H9 (cell line): ENCODE measurements at regions not wholly inside any gene's neighbourhood (a gene's known extent, or its start where the extent isn't known, plus 50 kb on each side); places are given as distances from the start of the nearest gene placed in this dataset.

Experiments
- DNase-seq: peaks from one replicate; pipeline ENCODE4 v3.0.0-alpha.2; 2017
- H2AFZ ChIP-seq: one replicate; pipeline ENCODE4 v1.6.1; 2013; ENCODE audit warnings: mild to moderate bottlenecking, low read length, control low read depth, moderate library complexity
- H2AK5ac ChIP-seq: 2 replicates; pipeline ENCODE4 v1.6.1; 2013; ENCODE audit warnings: low read length, control low read depth, mixed read lengths; ENCODE audit not compliant: insufficient read length
- H2BK120ac ChIP-seq: one replicate; pipeline ENCODE4 v1.6.1; 2013; ENCODE audit warnings: low read depth, mild to moderate bottlenecking, low read length, control low read depth, inconsistent platforms; ENCODE audit not compliant: poor library complexity, severe bottlenecking
- H2BK12ac ChIP-seq: 2 replicates; pipeline ENCODE4 v1.6.1; 2013; ENCODE audit warnings: low read length, control low read depth, mixed read lengths, low read depth; ENCODE audit not compliant: insufficient read length
- H2BK15ac ChIP-seq: 2 replicates; pipeline ENCODE4 v1.6.1; 2013; ENCODE audit warnings: low read depth, low read length, control low read depth
- H2BK20ac ChIP-seq: one replicate; pipeline ENCODE4 v1.6.1; 2013; ENCODE audit warnings: low read depth, mild to moderate bottlenecking, low read length, control low read depth, inconsistent platforms; ENCODE audit not compliant: poor library complexity, severe bottlenecking
- H2BK5ac ChIP-seq: 2 replicates; pipeline ENCODE4 v1.6.1; 2013; ENCODE audit warnings: low read length, control low read depth, mixed read lengths; ENCODE audit not compliant: insufficient read length
- H3K14ac ChIP-seq: 2 replicates; pipeline ENCODE4 v1.6.1; 2013; ENCODE audit warnings: low read length, control low read depth; ENCODE audit not compliant: insufficient read depth
- H3K18ac ChIP-seq: 2 replicates; pipeline ENCODE4 v1.6.1; 2013; ENCODE audit warnings: low read depth, mild to moderate bottlenecking, mixed read lengths, low read length, control low read depth; ENCODE audit not compliant: insufficient read length
- H3K23ac ChIP-seq: 2 replicates; pipeline ENCODE4 v1.6.1; 2013; ENCODE audit warnings: low read length, control low read depth, mixed read lengths, low read depth; ENCODE audit not compliant: insufficient read length
- H3K23me2 ChIP-seq: 2 replicates; pipeline ENCODE4 v1.6.1; 2013; ENCODE audit warnings: low read depth, mild to moderate bottlenecking, mixed read lengths, low read length, control low read depth; ENCODE audit not compliant: insufficient read length, poor library complexity, severe bottlenecking
- H3K27ac ChIP-seq: 2 replicates; pipeline ENCODE4 v1.5.1; 2013; ENCODE audit warnings: low read length, control low read depth, mixed read lengths, low read depth; ENCODE audit not compliant: insufficient read length
- H3K27me3 ChIP-seq: 2 replicates; pipeline ENCODE4 v1.6.1; 2013; ENCODE audit warnings: low read length, control low read depth, inconsistent platforms; ENCODE audit not compliant: insufficient read depth
- H3K4ac ChIP-seq: 2 replicates; pipeline ENCODE4 v1.6.1; 2013; ENCODE audit warnings: low read depth, mild to moderate bottlenecking, control low read depth, inconsistent platforms, low read length, moderate library complexity
- H3K4me1 ChIP-seq: 2 replicates; pipeline ENCODE4 v1.6.1; 2013; ENCODE audit warnings: low read length, control low read depth, inconsistent platforms; ENCODE audit not compliant: insufficient read depth
- H3K4me2 ChIP-seq: 2 replicates; pipeline ENCODE4 v1.6.1; 2013; ENCODE audit warnings: low read length, control low read depth, mixed read lengths; ENCODE audit not compliant: insufficient read length, insufficient read depth
- H3K56ac ChIP-seq: 2 replicates; pipeline ENCODE4 v1.6.1; 2013; ENCODE audit warnings: low read depth, mild to moderate bottlenecking, mixed read lengths, low read length, control low read depth; ENCODE audit not compliant: insufficient read length
- H3K79me1 ChIP-seq: 2 replicates; pipeline ENCODE4 v1.6.1; 2013; ENCODE audit warnings: low read depth, mild to moderate bottlenecking, moderate library complexity, low read length, control low read depth, inconsistent platforms; ENCODE audit not compliant: insufficient read depth, poor library complexity, severe bottlenecking
- H3K79me2 ChIP-seq: 2 replicates; pipeline ENCODE4 v1.6.1; 2013; ENCODE audit warnings: low read length, control low read depth, inconsistent platforms; ENCODE audit not compliant: insufficient read depth
- H3K9ac ChIP-seq: 2 replicates; pipeline ENCODE4 v1.6.1; 2013; ENCODE audit warnings: low read length, control low read depth, mixed read lengths; ENCODE audit not compliant: insufficient read length; ENCODE audit errors: extremely low read depth
- H3K9me3 ChIP-seq: one replicate; pipeline ENCODE4 v1.6.1; 2013; ENCODE audit warnings: low read depth, low read length, inconsistent platforms; ENCODE audit not compliant: control insufficient read depth
- H3T11ph ChIP-seq: one replicate; pipeline ENCODE4 v1.6.1; 2013; ENCODE audit warnings: mild to moderate bottlenecking, low read length, control low read depth, inconsistent platforms
- H4K20me1 ChIP-seq: one replicate; pipeline ENCODE4 v1.6.1; 2013; ENCODE audit not compliant: control insufficient read depth, insufficient read length, insufficient read depth
- H4K5ac ChIP-seq: 2 replicates; pipeline ENCODE4 v1.6.1; 2013; ENCODE audit warnings: low read depth, mild to moderate bottlenecking, mixed read lengths, low read length, control low read depth; ENCODE audit not compliant: insufficient read length
- H4K8ac ChIP-seq: replicated peaks from 2 replicates; pipeline ENCODE4 v1.6.1; 2013; ENCODE audit warnings: low read length, control low read depth, mixed read lengths, low read depth; ENCODE audit not compliant: insufficient read length
- H4K91ac ChIP-seq: 2 replicates; pipeline ENCODE4 v1.6.1; 2013; ENCODE audit warnings: low read depth, mild to moderate bottlenecking, moderate library complexity, mixed read lengths, low read length, control low read depth; ENCODE audit not compliant: insufficient read length
- H3K27ac Mint-ChIP-seq, 3 experiments: 2 replicates in 2 of 3; 3 replicates in 1 of 3; pipeline ENCODE4 v1.8.0; 2020 to 2021; ENCODE audit warnings: mixed read lengths in 3 of 3, mild to moderate bottlenecking in 1 of 3, moderate library complexity in 1 of 3
- H3K27me3 Mint-ChIP-seq: 2 replicates; pipeline ENCODE4 v1.8.0; 2021; ENCODE audit warnings: low read depth, mild to moderate bottlenecking, moderate library complexity, mixed read lengths
- H3K36me3 Mint-ChIP-seq, 3 experiments: 2 replicates in 2 of 3; 3 replicates in 1 of 3; pipeline ENCODE4 v1.8.0; 2020 to 2021; ENCODE audit warnings: low read depth in 3 of 3, mixed read lengths in 3 of 3; ENCODE audit not compliant: insufficient read depth in 1 of 3
- H3K4me1 Mint-ChIP-seq, 2 experiments: 2 replicates each; pipeline ENCODE4 v1.8.0; 2020; ENCODE audit warnings: mixed read lengths in 2 of 2
- H3K4me3 Mint-ChIP-seq, 2 experiments: 2 replicates in 1 of 2; 3 replicates in 1 of 2; pipeline ENCODE4 v1.8.0; 2020 to 2021; ENCODE audit warnings: mild to moderate bottlenecking in 2 of 2, mixed read lengths in 2 of 2, moderate library complexity in 1 of 2
- H3K9me3 Mint-ChIP-seq, 2 experiments: 2 replicates in 1 of 2; 3 replicates in 1 of 2; pipeline ENCODE4 v1.8.0; 2020; ENCODE audit warnings: mild to moderate bottlenecking in 2 of 2, mixed read lengths in 2 of 2, moderate library complexity in 1 of 2
- CTCF ChIP-seq: fragments of 200-600 bp; sonication (generic); conservative IDR thresholded peaks from 3 replicates; pipeline ENCODE4 v1.8.0; 2021; ENCODE audit warnings: antibody characterized with exemption, mild to moderate bottlenecking
- WGBS: extraction: QIAGEN DNeasy Blood & Tissue Kit; methylation state at CpG from one replicate; pipeline ENCODE4 v1.1.7; 2013; ENCODE audit warnings: missing lambda C conversion rate, low lambda C conversion rate, mixed read lengths; ENCODE audit not compliant: insufficient read length; ENCODE audit errors: extremely low coverage; 5-methylcytosine and 5-hydroxymethylcytosine counted together

GRCh38 chr1:14181191-14181795 lies 417.2 kb upstream of the KAZN start:
- H3K4me1 Mint-ChIP-seq = peaks cover 65 to 67% of the 10 kb centered on the region in 2 experiments
- Histone ChIP-seq H3K23me2 (no peaks in the 10 kb centered on the region), H2AK5ac (no peak overlapping the region), H3K4me1 (peaks cover 14% of the 10 kb centered on the region; the same call in 1 of the 2 replicates), H4K91ac (no peak overlapping the region), H3K27ac (no peak overlapping the region), H4K5ac (no peak overlapping the region), H3K4ac (no peak overlapping the region), H2BK120ac (no peak overlapping the region), H4K20me1 (no peaks in the 10 kb centered on the region), H3K9ac (no peak overlapping the region), H3K79me1 (no peaks in the 10 kb centered on the region), H3K79me2 (no peaks in the 10 kb centered on the region), H2BK15ac (no peak overlapping the region), H3K14ac (no peak overlapping the region), H3K23ac (no peak overlapping the region), H2BK20ac (no peak overlapping the region), H3K4me2 (no peak overlapping the region), H2BK12ac (no peak overlapping the region), H2BK5ac (no peak overlapping the region), H3T11ph (no peak overlapping the region), H3K27me3 (no peaks in the 10 kb centered on the region), H4K8ac (no peak overlapping the region), H3K18ac (no peak overlapping the region), H2AFZ (no peak overlapping the region), H3K56ac (no peak overlapping the region), H3K9me3 (no peaks in the 10 kb centered on the region)
- H3K36me3 Mint-ChIP-seq = peaks cover 0 to 9% (median 5%) of the 10 kb centered on the region in 3 experiments; a peak in 3 of 7 replicates
- no peak overlapping the region for H3K4me3 Mint-ChIP-seq
- peaks cover 2 to 15% of the 10 kb centered on the region in 2 experiments; a peak in 3 of 5 replicates for H3K9me3 Mint-ChIP-seq
- H3K27me3 Mint-ChIP-seq = peaks cover 5% of the 10 kb centered on the region; the same call in 1 of the 2 replicates
- peak overlapping the region; percentile 24 to 94 (median 37); a peak in 3 of 7 replicates for H3K27ac Mint-ChIP-seq
- TF ChIP-seq CTCF = no peak
- WGBS = no CpG with 5 or more reads among the region's 9 CpGs
- DNase-seq = no peak
